HG02763 (cell line): ENCODE measurements at regions not wholly inside any gene's neighbourhood (a gene's known extent, or its start where the extent isn't known, plus 50 kb on each side); places are given as distances from the start of the nearest gene placed in this dataset.

ENCODE experiments used
- ATAC-seq: cut with Tn5 transposase; IDR thresholded peaks from one replicate; pipeline ENCODE4 v1.9.1; 2021; ENCODE audit warnings: mild to moderate bottlenecking, moderate library complexity; ENCODE audit not compliant: unreplicated experiment

- no peak for ATAC-seq
These were observed 51.5 kb upstream of the CNIH3 start for GRCh38 chr1:224564454-224565084.

- ATAC-seq, result no peak
These were observed 50.9 kb upstream of the CNIH3 start for GRCh38 chr1:224565186-224565585.

- no peak for ATAC-seq
These were observed 50.3 kb upstream of the CNIH3 start for GRCh38 chr1:224565611-224566406.
